OCI-LY7 (cell line): ENCODE measurements at regions not wholly inside any gene's neighbourhood (a gene's known extent, or its start where the extent isn't known, plus 50 kb on each side); places are given as distances from the start of the nearest gene placed in this dataset.

Experiments used
- EZH2phosphoT487 ChIP-seq: fragments of 200-600 bp; sonication (generic); IDR thresholded peaks from 2 replicates; pipeline ENCODE4 v1.6.1; 2018; ENCODE audit warnings: low read depth, borderline replicate concordance, mild to moderate bottlenecking, mixed run types, antibody characterized with exemption, low read length, moderate library complexity, mixed read lengths
- TF ChIP-seq, protein P1 (sequence below): fragments of 200-600 bp; sonication (generic); conservative IDR thresholded peaks from 2 replicates; pipeline ENCODE4 v1.5.1; 2014; ENCODE audit warnings: mild to moderate bottlenecking, antibody characterized with exemption, low read length, moderate library complexity, mixed read lengths

DNA sequence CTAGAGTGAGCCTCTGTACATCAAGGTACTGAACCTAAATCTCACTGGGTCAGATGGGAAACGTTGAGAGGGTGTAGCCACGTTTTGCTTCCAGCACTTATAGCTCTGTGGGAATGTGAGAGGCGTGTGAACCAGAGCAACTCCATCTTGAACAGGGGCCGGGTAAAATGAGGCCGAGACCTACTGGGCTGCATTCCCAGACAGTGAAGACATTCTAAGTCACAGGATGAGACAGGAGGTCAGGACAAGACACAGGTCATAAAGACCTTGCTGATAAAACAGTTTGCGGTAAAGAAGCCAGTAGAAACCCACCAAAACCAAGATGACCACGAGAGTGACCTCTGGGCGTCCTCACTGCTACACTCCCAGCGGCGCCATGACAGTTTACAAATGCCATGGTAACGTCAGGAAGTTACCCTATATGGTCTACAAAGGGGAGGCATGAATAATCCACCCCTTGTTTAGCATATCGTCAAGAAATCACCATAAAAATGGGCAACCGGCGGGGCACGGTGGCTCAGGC lies 63.4 kb upstream of the NCOR2 start:
- TF ChIP-seq, protein P1, sequence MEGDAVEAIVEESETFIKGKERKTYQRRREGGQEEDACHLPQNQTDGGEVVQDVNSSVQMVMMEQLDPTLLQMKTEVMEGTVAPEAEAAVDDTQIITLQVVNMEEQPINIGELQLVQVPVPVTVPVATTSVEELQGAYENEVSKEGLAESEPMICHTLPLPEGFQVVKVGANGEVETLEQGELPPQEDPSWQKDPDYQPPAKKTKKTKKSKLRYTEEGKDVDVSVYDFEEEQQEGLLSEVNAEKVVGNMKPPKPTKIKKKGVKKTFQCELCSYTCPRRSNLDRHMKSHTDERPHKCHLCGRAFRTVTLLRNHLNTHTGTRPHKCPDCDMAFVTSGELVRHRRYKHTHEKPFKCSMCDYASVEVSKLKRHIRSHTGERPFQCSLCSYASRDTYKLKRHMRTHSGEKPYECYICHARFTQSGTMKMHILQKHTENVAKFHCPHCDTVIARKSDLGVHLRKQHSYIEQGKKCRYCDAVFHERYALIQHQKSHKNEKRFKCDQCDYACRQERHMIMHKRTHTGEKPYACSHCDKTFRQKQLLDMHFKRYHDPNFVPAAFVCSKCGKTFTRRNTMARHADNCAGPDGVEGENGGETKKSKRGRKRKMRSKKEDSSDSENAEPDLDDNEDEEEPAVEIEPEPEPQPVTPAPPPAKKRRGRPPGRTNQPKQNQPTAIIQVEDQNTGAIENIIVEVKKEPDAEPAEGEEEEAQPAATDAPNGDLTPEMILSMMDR = no peak
- no peak for TF ChIP-seq EZH2phosphoT487
